GM13976 (cell line): ENCODE measurements at regions not wholly inside any gene's neighbourhood (a gene's known extent, or its start where the extent isn't known, plus 50 kb on each side); places are given as distances from the start of the nearest gene placed in this dataset.
A peak's percentile ranks its signal among the peaks of the same experiment; 100 is the strongest.

ENCODE experiments used
- DNase-seq: peaks from one replicate; pipeline ENCODE4 v3.0.0; 2012; ENCODE audit warnings: low spot score
- CTCF ChIP-seq: IDR thresholded peaks from 2 replicates; pipeline ENCODE4 v1.5.1; 2012; ENCODE audit warnings: borderline replicate concordance, mild to moderate bottlenecking; ENCODE audit not compliant: insufficient read depth; ENCODE audit errors: extremely low read depth, missing control alignments, control extremely low read depth
- in situ Hi-C: fragments of 300-500 bp; cut with MboI; formaldehyde crosslinking; loops from one replicate; pipeline ENCODE4 v1.12.0; 2022; ENCODE audit warnings: low sequenced_read_pairs, mixed read lengths, inconsistent platforms; ENCODE audit not compliant: unreplicated experiment

DNA sequence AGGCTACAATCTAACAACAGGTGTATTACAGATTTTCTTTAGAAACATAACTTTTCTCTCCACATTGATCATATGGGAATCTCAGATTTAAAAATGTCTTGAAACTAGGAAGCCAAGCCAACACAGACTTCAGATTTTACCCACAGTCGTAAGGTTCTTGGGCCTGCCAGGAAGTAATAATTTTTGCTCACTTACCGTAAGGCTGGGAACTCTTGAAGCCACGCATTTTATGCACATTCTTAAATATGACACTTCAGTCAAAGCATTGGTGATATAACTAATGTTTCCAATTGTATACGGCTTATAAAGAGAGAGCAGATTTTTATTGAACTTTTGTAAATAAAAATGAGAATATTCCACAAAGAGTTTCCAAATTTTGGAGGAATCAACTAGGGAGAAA lies 328.9 kb upstream of the TRPC7 start:
- TF ChIP-seq CTCF = no peak
- in situ Hi-C loops = no loop called here
- DNase-seq = no peak

GRCh38 chr5:136689552-136689951 lies 324.2 kb upstream of the TRPC7 start:
- DNase-seq = no peak
- TF ChIP-seq CTCF = no peak
- in situ Hi-C loops = no loop called here

- no peak for DNase-seq
Observed at GRCh38 chr5:136686192-136686872, 321.0 kb upstream of the TRPC7 start.

GRCh38 chr5:136682986-136683385 lies 317.6 kb upstream of the TRPC7 start:
- in situ Hi-C loops = no loop called here
- TF ChIP-seq CTCF = no peak
- DNase-seq = no peak

More at GRCh38 chr5:136686192-136686872, 321.0 kb upstream of the TRPC7 start:
- TF ChIP-seq CTCF = peak; percentile 19
- in situ Hi-C loops = no loop called here

DNA sequence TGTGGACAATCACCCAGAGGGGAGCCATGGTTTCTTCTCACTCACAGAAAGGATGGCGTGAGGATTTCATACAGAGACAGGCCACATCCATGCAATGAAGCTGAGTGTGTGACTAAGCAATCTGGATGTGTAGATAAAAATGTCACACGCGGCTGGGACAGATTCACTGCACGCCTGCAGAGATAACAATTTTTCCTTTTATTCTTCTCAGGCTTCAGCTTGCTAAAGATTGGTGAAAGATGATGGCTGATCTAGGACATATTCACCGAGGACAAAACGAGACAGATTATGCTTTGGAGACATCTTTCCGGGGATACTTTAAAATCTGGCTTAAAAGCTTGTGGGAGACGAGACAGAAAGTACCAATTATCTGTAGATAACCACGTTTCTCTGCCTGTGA lies 313.9 kb upstream of the TRPC7 start:
- in situ Hi-C loops = no loop called here
- no peak for DNase-seq
- TF ChIP-seq CTCF = no peak

- in situ Hi-C loops = no loop called here
- no peak for DNase-seq
- TF ChIP-seq CTCF = no peak
Observed at GRCh38 chr5:136677217-136677616, 311.9 kb upstream of the TRPC7 start.
